HG03196 (cell line): ENCODE measurements at regions not wholly inside any gene's neighbourhood (a gene's known extent, or its start where the extent isn't known, plus 50 kb on each side); places are given as distances from the start of the nearest gene placed in this dataset.

Source experiments
- ATAC-seq: cut with Tn5 transposase; IDR thresholded peaks from one replicate; pipeline ENCODE4 v1.9.1; 2021; ENCODE audit not compliant: unreplicated experiment

- no peak for ATAC-seq
Measured at GRCh38 chr2:103103678-103104077, 341.8 kb downstream of the TMEM182 start.

GRCh38 chr2:103119352-103119751 lies 357.5 kb downstream of the TMEM182 start:
- no peak for ATAC-seq

- no peak for ATAC-seq
Measured at GRCh38 chr2:103121106-103121505, 359.3 kb downstream of the TMEM182 start.

- ATAC-seq, result no peak
Measured at GRCh38 chr2:103123516-103123915, 361.7 kb downstream of the TMEM182 start.

GRCh38 chr2:103130857-103131256 lies 369.0 kb downstream of the TMEM182 start:
- no peak for ATAC-seq

GRCh38 chr2:103132536-103133217 lies 370.8 kb downstream of the TMEM182 start:
- peak; percentile 88 for ATAC-seq

- no peak for ATAC-seq
Measured at GRCh38 chr2:103135679-103136078, 373.8 kb downstream of the TMEM182 start.

- ATAC-seq, result peak; percentile 73
Measured at GRCh38 chr2:103138123-103138901, 376.5 kb downstream of the TMEM182 start.

GRCh38 chr2:103139628-103140268 lies 377.9 kb downstream of the TMEM182 start:
- ATAC-seq, result no peak

- ATAC-seq, result no peak
Measured at GRCh38 chr2:103144837-103145236, 383.0 kb downstream of the TMEM182 start.

- no peak for ATAC-seq
Measured at GRCh38 chr2:103145739-103146138, 383.9 kb downstream of the TMEM182 start.

- no peak for ATAC-seq
Measured at GRCh38 chr2:103151046-103151445, 389.2 kb downstream of the TMEM182 start.

- no peak for ATAC-seq
Measured at GRCh38 chr2:103152556-103152955, 390.7 kb downstream of the TMEM182 start.

GRCh38 chr2:103153580-103154284 lies 391.9 kb downstream of the TMEM182 start:
- ATAC-seq, result no peak

- ATAC-seq, result no peak
Measured at GRCh38 chr2:103155308-103155707, 393.5 kb downstream of the TMEM182 start.

- no peak for ATAC-seq
Measured at GRCh38 chr2:103159018-103159417, 397.2 kb downstream of the TMEM182 start.

GRCh38 chr2:103161456-103162289 lies 399.8 kb downstream of the TMEM182 start:
- ATAC-seq, result peak; percentile 55

- ATAC-seq, result no peak
Measured at GRCh38 chr2:103164748-103165147, 402.9 kb downstream of the TMEM182 start.

- ATAC-seq, result no peak
Measured at GRCh38 chr2:103165836-103166235, 404.0 kb downstream of the TMEM182 start.
